ENCODE measurements at regions not wholly inside any gene's neighbourhood (a gene's known extent, or its start where the extent isn't known, plus 50 kb on each side); places are given as distances from the start of the nearest gene placed in this dataset.

- TF ChIP-seq ZNF274 (IDR thresholded peaks at IDR 0.05; ENCODE audit: low read depth, low read length) (no peak), SUZ12 (IDR thresholded peaks at IDR 0.05; ENCODE audit: extremely low read depth, insufficient read depth, insufficient read length) (no peak), YY1 (IDR thresholded peaks at IDR 0.05; ENCODE audit: insufficient read depth, insufficient read length) (no peak)
These were observed 935.1 kb upstream of the MAP3K7 start for GRCh38 chr6:91521999-91522398.
